IMR-90 (cell line): ENCODE measurements at regions not wholly inside any gene's neighbourhood (a gene's known extent, or its start where the extent isn't known, plus 50 kb on each side); places are given as distances from the start of the nearest gene placed in this dataset.

Experiments
- CEBPB ChIP-seq: IDR thresholded peaks from 2 replicates; pipeline ENCODE4 v1.6.1; 2012; ENCODE audit warnings: low read depth, low read length, improper control_type of control experiment
- MXI1 ChIP-seq: IDR thresholded peaks from 2 replicates; pipeline ENCODE4 v1.6.1; 2012; ENCODE audit warnings: low read depth, mild to moderate bottlenecking, low read length, moderate library complexity, borderline replicate concordance

GRCh38 chr10:78721231-78721630 lies 347.5 kb upstream of the ZMIZ1 start:
- no peak for TF ChIP-seq CEBPB
- no peak for TF ChIP-seq MXI1
